GM12891 (cell line): ENCODE measurements at regions not wholly inside any gene's neighbourhood (a gene's known extent, or its start where the extent isn't known, plus 50 kb on each side); places are given as distances from the start of the nearest gene placed in this dataset.

Experiments
- POLR2A ChIP-seq: IDR thresholded peaks from 2 replicates; pipeline ENCODE4 v1.6.1; 2011; ENCODE audit warnings: low read depth, low read length, control low read depth
- POLR2AphosphoS5 ChIP-seq: IDR thresholded peaks from 2 replicates; pipeline ENCODE4 v1.6.1; 2011; ENCODE audit warnings: low read depth, low read length, control low read depth
- TAF1 ChIP-seq: IDR thresholded peaks from 2 replicates; pipeline ENCODE4 v1.6.1; 2011; ENCODE audit warnings: low read depth, low read length, control low read depth

DNA sequence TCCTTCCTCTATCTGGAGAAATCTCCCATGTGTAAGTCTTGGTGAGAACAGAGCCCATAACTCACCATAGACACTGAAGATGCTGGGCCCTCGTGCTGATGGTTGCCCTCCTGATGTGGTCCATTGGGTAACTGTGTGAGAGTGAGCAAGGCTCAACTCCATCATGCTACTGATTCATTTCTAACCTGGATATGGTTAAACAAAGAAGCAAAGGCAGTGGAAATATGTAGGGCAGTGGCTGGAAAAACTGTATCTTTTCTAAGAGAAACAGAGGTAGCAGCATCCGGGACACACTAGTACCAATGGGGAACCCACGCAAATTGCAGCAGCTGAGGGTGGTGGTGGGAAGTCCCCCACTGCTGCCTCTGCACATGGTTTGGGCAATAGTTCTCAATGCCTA is 221.7 kb downstream of the KLF6 start:
- TF ChIP-seq POLR2A (no peak), TAF1 (no peak), POLR2AphosphoS5 (no peak)
